Transverse colon (tissue), 4 donors: ENCODE measurements at regions not wholly inside any gene's neighbourhood (a gene's known extent, or its start where the extent isn't known, plus 50 kb on each side); places are given as distances from the start of the nearest gene placed in this dataset.

Source experiments
- CTCF ChIP-seq, 5 experiments: fragments of 200-600 bp in 3 of 5; fragments of 450-650 bp in 2 of 5; sonication (generic) in 3 of 5; IDR thresholded peaks; 1 replicate in 2 of 5; 2 replicates in 3 of 5; pipeline ENCODE4 v1.5.1; 2016 to 2017; ENCODE audit warnings: antibody characterized with exemption in 5 of 5, inconsistent platforms in 3 of 5, mild to moderate bottlenecking in 2 of 5, moderate library complexity in 1 of 5
- EP300 ChIP-seq: sonication (generic); formaldehyde crosslinking; IDR thresholded peaks from one replicate; pipeline ENCODE4 v1.6.1; 2017; ENCODE audit warnings: antibody characterized with exemption, low read depth
- POLR2A ChIP-seq: fragments of 450-650 bp; IDR thresholded peaks from one replicate; pipeline ENCODE4 v1.6.1; 2016; ENCODE audit warnings: antibody characterized with exemption, mild to moderate bottlenecking, moderate library complexity
- POLR2AphosphoS5 ChIP-seq, 3 donors: sonication (generic); formaldehyde crosslinking; IDR thresholded peaks; one replicate each; pipeline ENCODE4 v1.6.1; 2016; ENCODE audit warnings: antibody characterized with exemption in 3 of 3

DNA sequence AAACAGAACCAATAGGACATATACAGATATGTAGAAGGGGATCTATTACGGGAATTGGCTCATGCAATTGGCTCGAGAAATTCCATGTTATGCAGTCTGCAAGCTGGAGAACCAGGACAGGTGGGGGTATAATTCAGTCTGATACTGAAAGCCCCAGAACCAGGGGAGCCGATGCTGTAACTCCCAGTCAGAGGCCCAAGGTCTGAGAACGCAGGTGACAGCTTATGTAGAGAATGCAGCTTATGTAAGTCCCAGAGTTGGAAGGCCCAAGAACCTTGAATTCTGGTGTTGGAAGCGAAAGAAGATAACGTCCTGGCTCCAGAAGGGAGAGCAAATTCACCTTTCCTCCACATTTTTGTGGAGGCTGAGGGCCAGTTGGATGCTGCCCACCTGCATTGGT lies 62.7 kb downstream of the CCNL1 start:
- no peak for TF ChIP-seq EP300
- no peak for TF ChIP-seq CTCF (IDR thresholded peaks at IDR 0.05)
- no peak for TF ChIP-seq POLR2A
- TF ChIP-seq POLR2AphosphoS5 (IDR thresholded peaks at IDR 0.05), result no peak
